CD4-positive, alpha-beta T cell (primary cell): ENCODE measurements at regions not wholly inside any gene's neighbourhood (a gene's known extent, or its start where the extent isn't known, plus 50 kb on each side); places are given as distances from the start of the nearest gene placed in this dataset.

Experiments
- ATAC-seq: fragments of 200-7000 bp; cut with Tn5 transposase; one replicate; pipeline ENCODE4 v1.10.0; 2022; ENCODE audit warnings: mild to moderate bottlenecking; ENCODE audit not compliant: poor library complexity
- CTCF ChIA-PET: fragments of 350-600 bp; sonication (Branson Sonifier 250); formaldehyde crosslinking; loops from one replicate; lab custom pipeline; 2021; ENCODE audit warnings: antibody characterized with exemption, inconsistent platforms; lab: Charles Lee
- POLR2A ChIA-PET: fragments of 350-600 bp; sonication (Branson Sonifier 250); formaldehyde crosslinking; loops from one replicate; lab custom pipeline; 2021; ENCODE audit warnings: antibody characterized with exemption, inconsistent platforms; lab: Charles Lee
- DNase-seq, 14 experiments: peaks; one replicate each; pipeline ENCODE4 v3.0.0-alpha.2; 2013 to 2020; ENCODE audit warnings: mixed read lengths in 2 of 14
- H3K27ac ChIP-seq, 2 donors: one replicate each; pipeline versions ENCODE4 v1.5.1 to v1.7.0; 2013; ENCODE audit warnings: low read length in 2 of 2, low read depth in 1 of 2, mild to moderate bottlenecking in 1 of 2
- H3K27me3 ChIP-seq, 2 experiments: 1 replicate in 1 of 2; 2 replicates in 1 of 2; pipeline versions ENCODE4 v1.6.1 to v1.7.0; 2013; ENCODE audit warnings: low read length in 2 of 2, control low read depth in 1 of 2, mild to moderate bottlenecking in 1 of 2, moderate library complexity in 1 of 2; ENCODE audit not compliant: insufficient read depth in 2 of 2, control insufficient read depth in 1 of 2
- H3K36me3 ChIP-seq: one replicate; pipeline ENCODE4 v1.6.1; 2013; ENCODE audit warnings: low read length, control low read depth; ENCODE audit not compliant: insufficient read depth
- H3K4me1 ChIP-seq: one replicate; pipeline ENCODE4 v1.6.1; 2013; ENCODE audit warnings: low read length, control low read depth; ENCODE audit not compliant: insufficient read depth
- H3K4me3 ChIP-seq: one replicate; pipeline ENCODE4 v1.5.1; 2013; ENCODE audit warnings: mild to moderate bottlenecking, low read length, moderate library complexity
- H3K9me3 ChIP-seq, 2 experiments: 1 replicate in 1 of 2; 2 replicates in 1 of 2; pipeline versions ENCODE4 v1.6.1 to v1.7.0; 2013; ENCODE audit warnings: low read length in 2 of 2, mild to moderate bottlenecking in 2 of 2, control low read depth in 1 of 2, moderate library complexity in 1 of 2; ENCODE audit not compliant: control insufficient read depth in 1 of 2, insufficient read depth in 1 of 2
- H3K27ac Mint-ChIP-seq: one replicate; pipeline ENCODE4 v1.8.0; 2020; ENCODE audit warnings: mixed read lengths
- H3K27me3 Mint-ChIP-seq: one replicate; pipeline ENCODE4 v1.8.0; 2021; ENCODE audit warnings: mixed read lengths
- H3K36me3 Mint-ChIP-seq: one replicate; pipeline ENCODE4 v1.8.0; 2021; ENCODE audit warnings: low read depth, mixed read lengths
- H3K4me1 Mint-ChIP-seq: one replicate; pipeline ENCODE4 v1.8.0; 2021; ENCODE audit warnings: low read depth, mixed read lengths
- H3K4me3 Mint-ChIP-seq: one replicate; pipeline ENCODE4 v1.8.0; 2020; ENCODE audit warnings: mild to moderate bottlenecking, mixed read lengths
- H3K9me3 Mint-ChIP-seq: one replicate; pipeline ENCODE4 v1.8.0; 2020; ENCODE audit warnings: mixed read lengths
- intact Hi-C, 2 experiments: fragments of 100-400 bp; cut with DNase I in 1 of 2; cut with micrococcal nuclease in 1 of 2; formaldehyde crosslinking; loops; one replicate each; pipeline versions ENCODE4 v1.15.1 to v1.9.0; 2023 to 2025; cut with DNase I, micrococcal nuclease
- TF ChIP-seq, protein P1 (sequence below): fragments of 200-600 bp; IDR thresholded peaks from one replicate; pipeline ENCODE4 v1.8.0; 2022; ENCODE audit warnings: antibody characterized with exemption, mild to moderate bottlenecking

DNA sequence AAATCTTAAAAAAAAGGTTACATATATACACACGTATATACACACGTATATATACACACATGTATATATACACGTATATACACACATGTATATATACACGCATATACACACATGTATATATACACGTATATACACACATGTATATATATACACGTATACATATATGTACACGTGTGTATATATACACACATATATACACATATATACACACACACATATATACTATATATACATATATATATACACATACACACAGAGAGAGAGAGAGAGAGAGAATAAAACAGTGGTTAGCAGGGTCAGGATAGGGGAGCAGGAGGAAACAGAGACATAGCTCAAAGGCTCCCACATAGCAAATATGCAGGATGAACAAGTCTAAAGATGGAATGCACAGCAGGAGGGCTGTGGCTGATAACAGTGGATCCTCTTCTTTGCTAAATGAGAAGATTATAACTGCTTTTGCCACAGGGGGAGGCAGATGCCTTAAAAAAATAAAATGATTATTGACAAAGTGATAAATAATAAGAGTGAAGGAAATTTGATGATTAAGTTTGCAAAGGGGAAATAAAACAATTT, 714.5 kb downstream of the UQCRFS1 start:
- peaks cover 0 to 13% of the 10 kb centered on the region in 2 experiments for H3K9me3 ChIP-seq
- no peak overlapping the region for H3K27ac ChIP-seq
- DNase-seq (no peak), ATAC-seq (no peak)
- no peak overlapping the region for H3K27ac Mint-ChIP-seq
- POLR2A ChIA-PET, result no interaction called here
- H3K4me1 ChIP-seq, result peaks cover 3% of the 10 kb centered on the region
- no peaks in the 10 kb centered on the region for H3K36me3 ChIP-seq
- H3K4me3 ChIP-seq, result no peak overlapping the region
- peaks cover 21% of the 10 kb centered on the region for H3K4me1 Mint-ChIP-seq
- TF ChIP-seq, protein P1, sequence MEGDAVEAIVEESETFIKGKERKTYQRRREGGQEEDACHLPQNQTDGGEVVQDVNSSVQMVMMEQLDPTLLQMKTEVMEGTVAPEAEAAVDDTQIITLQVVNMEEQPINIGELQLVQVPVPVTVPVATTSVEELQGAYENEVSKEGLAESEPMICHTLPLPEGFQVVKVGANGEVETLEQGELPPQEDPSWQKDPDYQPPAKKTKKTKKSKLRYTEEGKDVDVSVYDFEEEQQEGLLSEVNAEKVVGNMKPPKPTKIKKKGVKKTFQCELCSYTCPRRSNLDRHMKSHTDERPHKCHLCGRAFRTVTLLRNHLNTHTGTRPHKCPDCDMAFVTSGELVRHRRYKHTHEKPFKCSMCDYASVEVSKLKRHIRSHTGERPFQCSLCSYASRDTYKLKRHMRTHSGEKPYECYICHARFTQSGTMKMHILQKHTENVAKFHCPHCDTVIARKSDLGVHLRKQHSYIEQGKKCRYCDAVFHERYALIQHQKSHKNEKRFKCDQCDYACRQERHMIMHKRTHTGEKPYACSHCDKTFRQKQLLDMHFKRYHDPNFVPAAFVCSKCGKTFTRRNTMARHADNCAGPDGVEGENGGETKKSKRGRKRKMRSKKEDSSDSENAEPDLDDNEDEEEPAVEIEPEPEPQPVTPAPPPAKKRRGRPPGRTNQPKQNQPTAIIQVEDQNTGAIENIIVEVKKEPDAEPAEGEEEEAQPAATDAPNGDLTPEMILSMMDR, result no peak
- CTCF ChIA-PET, result no interaction called here
- H3K27me3 ChIP-seq, result no peaks in the 10 kb centered on the region
- no peak overlapping the region for H3K4me3 Mint-ChIP-seq
- H3K36me3 Mint-ChIP-seq, result no peaks in the 10 kb centered on the region
- intact Hi-C loops, result no loop called here
- no peaks in the 10 kb centered on the region for H3K27me3 Mint-ChIP-seq
- no peaks in the 10 kb centered on the region for H3K9me3 Mint-ChIP-seq

DNA sequence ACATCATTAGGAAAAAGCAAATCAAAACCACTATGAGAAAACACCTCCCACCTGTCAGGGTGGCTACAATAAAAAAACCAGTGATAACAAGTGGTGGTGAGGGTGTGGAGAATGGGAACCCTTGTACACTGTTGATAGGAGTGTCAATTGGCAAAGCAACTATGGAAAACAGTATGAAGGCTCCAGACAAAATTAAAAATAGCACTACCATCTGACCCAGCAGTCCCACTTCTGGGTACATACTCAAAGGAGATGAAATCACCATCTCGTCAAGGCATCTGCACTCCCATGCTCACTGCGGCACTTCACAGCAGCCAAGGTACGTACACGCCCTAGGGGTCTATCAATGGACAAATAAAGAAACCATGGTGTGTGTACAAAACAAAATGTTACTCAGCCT, 715.1 kb downstream of the UQCRFS1 start:
- Mint-ChIP-seq H3K4me1 (peaks cover 18% of the 10 kb centered on the region), H3K27ac (no peak overlapping the region), H3K27me3 (no peaks in the 10 kb centered on the region), H3K36me3 (no peaks in the 10 kb centered on the region), H3K4me3 (no peak overlapping the region), H3K9me3 (no peaks in the 10 kb centered on the region)
- Histone ChIP-seq H3K9me3 (peaks cover 0 to 13% of the 10 kb centered on the region in 2 experiments), H3K27ac (no peak overlapping the region), H3K36me3 (no peaks in the 10 kb centered on the region), H3K27me3 (no peaks in the 10 kb centered on the region), H3K4me3 (no peak overlapping the region), H3K4me1 (peaks cover 3% of the 10 kb centered on the region)
- TF ChIP-seq, protein P1, result no peak
- intact Hi-C loops, result no loop called here
- ChIA-PET POLR2A (no interaction called here), CTCF (no interaction called here)
- DNase-seq (no peak), ATAC-seq (no peak)

DNA sequence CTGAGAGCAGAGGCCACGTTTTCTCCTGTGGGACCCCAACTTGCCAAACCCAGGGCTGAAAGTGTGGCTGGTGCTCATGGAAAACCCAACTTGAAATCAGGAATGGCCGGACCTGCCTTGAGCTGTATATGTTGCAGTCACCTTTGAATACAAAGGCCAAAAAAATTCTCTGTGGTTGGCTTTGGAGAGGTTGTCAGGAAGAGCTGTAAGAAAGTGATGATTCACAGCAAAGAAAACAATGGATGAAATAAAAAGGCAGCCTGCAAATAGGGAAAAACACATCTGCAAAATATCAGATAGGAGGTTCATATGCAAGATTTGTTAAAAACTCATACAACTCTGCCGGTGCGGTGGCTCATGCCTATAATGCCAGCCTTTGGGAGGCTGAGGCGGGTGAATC, 715.8 kb downstream of the UQCRFS1 start:
- no peaks in the 10 kb centered on the region for H3K36me3 Mint-ChIP-seq
- no peaks in the 10 kb centered on the region for H3K36me3 ChIP-seq
- H3K9me3 ChIP-seq, result peaks cover 0 to 13% of the 10 kb centered on the region in 2 experiments
- H3K27ac ChIP-seq, result no peak overlapping the region
- H3K4me1 Mint-ChIP-seq, result peaks cover 15% of the 10 kb centered on the region
- no peak overlapping the region for H3K4me3 ChIP-seq
- H3K27me3 Mint-ChIP-seq, result no peaks in the 10 kb centered on the region
- H3K4me1 ChIP-seq, result peaks cover 3% of the 10 kb centered on the region
- no peaks in the 10 kb centered on the region for H3K27me3 ChIP-seq
- CTCF ChIA-PET, result no interaction called here
- no peaks in the 10 kb centered on the region for H3K9me3 Mint-ChIP-seq
- no peak overlapping the region for H3K27ac Mint-ChIP-seq
- intact Hi-C loops, result no loop called here
- POLR2A ChIA-PET, result no interaction called here
- DNase-seq (no peak), ATAC-seq (no peak)
- H3K4me3 Mint-ChIP-seq, result no peak overlapping the region
- TF ChIP-seq, protein P1, result no peak
